ENCODE measurements at regions not wholly inside any gene's neighbourhood (a gene's known extent, or its start where the extent isn't known, plus 50 kb on each side); places are given as distances from the start of the nearest gene placed in this dataset.

DNA sequence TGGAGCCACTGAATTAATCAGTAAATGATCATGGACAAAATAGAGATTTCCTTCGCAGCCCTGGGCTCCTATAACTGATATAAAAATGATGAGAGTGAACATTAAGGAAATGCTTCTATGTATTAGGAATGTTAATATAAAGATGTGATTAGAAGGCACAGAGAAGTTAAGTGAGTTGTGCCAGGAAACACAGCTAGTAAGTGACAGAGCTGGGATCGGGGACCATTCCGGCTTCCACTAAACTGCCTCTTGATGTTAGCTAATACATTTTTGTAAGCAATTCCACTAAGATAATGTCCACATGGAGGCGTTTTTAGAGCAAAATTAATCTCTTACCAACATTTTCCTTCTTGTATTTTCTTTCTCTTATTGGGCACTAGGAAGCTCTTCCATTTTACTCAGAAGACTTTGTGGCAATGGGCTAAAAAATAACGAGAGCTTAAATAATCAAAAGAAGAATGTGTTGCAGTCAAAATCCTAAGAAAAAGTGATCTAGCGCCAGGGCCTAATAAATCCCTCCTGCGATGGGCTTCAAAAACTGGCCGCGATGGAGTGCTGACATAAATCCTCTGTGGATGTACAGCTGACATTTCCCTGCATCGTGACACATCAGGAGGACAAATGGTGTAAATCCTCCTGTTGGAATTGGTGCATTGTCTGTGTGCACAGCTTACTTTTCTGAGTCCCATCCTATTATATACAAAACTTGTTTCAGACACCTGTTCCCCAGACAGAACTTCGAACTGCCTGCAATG is 326.1 kb upstream of the MAF start:
- no peaks in the 10 kb centered on the region for H3K9me3 ChIP-seq (ENCODE audit: control insufficient read depth, low read length)
- DNase-seq, result no peak
- TF ChIP-seq, protein P1, sequence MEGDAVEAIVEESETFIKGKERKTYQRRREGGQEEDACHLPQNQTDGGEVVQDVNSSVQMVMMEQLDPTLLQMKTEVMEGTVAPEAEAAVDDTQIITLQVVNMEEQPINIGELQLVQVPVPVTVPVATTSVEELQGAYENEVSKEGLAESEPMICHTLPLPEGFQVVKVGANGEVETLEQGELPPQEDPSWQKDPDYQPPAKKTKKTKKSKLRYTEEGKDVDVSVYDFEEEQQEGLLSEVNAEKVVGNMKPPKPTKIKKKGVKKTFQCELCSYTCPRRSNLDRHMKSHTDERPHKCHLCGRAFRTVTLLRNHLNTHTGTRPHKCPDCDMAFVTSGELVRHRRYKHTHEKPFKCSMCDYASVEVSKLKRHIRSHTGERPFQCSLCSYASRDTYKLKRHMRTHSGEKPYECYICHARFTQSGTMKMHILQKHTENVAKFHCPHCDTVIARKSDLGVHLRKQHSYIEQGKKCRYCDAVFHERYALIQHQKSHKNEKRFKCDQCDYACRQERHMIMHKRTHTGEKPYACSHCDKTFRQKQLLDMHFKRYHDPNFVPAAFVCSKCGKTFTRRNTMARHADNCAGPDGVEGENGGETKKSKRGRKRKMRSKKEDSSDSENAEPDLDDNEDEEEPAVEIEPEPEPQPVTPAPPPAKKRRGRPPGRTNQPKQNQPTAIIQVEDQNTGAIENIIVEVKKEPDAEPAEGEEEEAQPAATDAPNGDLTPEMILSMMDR (conservative IDR thresholded peaks at IDR 0.05), result no peak
- no peak overlapping the region for H3K27ac ChIP-seq (ENCODE audit: low read depth, low read length)
- Mint-ChIP-seq H3K4me3 (no peak overlapping the region), H3K27ac (no peak overlapping the region), H3K36me3 (ENCODE audit: low read depth) (no peaks in the 10 kb centered on the region), H3K4me1 (no peaks in the 10 kb centered on the region), H3K27me3 (ENCODE audit: insufficient read depth) (no peaks in the 10 kb centered on the region), H3K9me3 (no peaks in the 10 kb centered on the region)
- peaks cover 15% of the 10 kb centered on the region for H3K27me3 ChIP-seq (ENCODE audit: control insufficient read depth, insufficient read depth, low read length, poor library complexity, severe bottlenecking)
- H3K9ac ChIP-seq (ENCODE audit: extremely low read depth, low read length, poor library complexity, severe bottlenecking), result no peak overlapping the region
- 90 to 98% methylated on average over 10 to 11 of the region's 11 CpGs for WGBS, 2 experiments (ENCODE audit: insufficient coverage in 1 of 2, insufficient read length in 1 of 2)
- no peaks in the 10 kb centered on the region for H3K36me3 ChIP-seq (ENCODE audit: control insufficient read depth, insufficient read depth, low read length)
- no peak overlapping the region for H3K4me3 ChIP-seq (ENCODE audit: low read length)
- H3K4me1 ChIP-seq (ENCODE audit: control insufficient read depth, insufficient read depth, low read length), result no peaks in the 10 kb centered on the region

DNA sequence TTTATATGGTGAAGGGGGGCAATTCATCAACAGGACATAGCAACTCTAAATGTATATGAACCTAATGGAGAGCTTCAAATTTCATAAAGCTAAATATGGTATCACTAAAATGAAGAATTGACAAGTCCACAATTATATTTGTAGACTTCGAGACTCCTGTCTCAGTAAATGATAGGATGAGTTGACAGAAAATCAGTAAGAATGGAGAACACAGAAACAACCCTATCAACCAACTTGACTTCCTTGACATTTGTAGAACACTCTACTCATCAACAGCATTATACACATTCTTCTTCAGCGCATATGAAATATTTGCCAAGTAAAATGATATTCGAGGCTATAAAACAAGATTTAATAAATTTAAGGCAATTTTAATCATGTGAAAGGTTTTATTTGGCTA is 322.9 kb upstream of the MAF start:
- Mint-ChIP-seq H3K4me1 (peaks cover 6% of the 10 kb centered on the region), H3K27me3 (ENCODE audit: insufficient read depth) (no peaks in the 10 kb centered on the region), H3K9me3 (no peaks in the 10 kb centered on the region), H3K36me3 (ENCODE audit: low read depth) (no peaks in the 10 kb centered on the region), H3K27ac (no peak overlapping the region), H3K4me3 (no peak overlapping the region)
- peaks cover 15% of the 10 kb centered on the region for H3K27me3 ChIP-seq (ENCODE audit: control insufficient read depth, insufficient read depth, low read length, poor library complexity, severe bottlenecking)
- no peak overlapping the region for H3K9ac ChIP-seq (ENCODE audit: extremely low read depth, low read length, poor library complexity, severe bottlenecking)
- H3K27ac ChIP-seq (ENCODE audit: low read depth, low read length), result no peak overlapping the region
- 80% methylated on average over 2 of the region's 3 CpGs; no CpG with 5 or more reads in 1 of the 2 experiments for WGBS, 2 experiments (ENCODE audit: insufficient coverage in 1 of 2, insufficient read length in 1 of 2)
- no peak for DNase-seq
- no peaks in the 10 kb centered on the region for H3K4me1 ChIP-seq (ENCODE audit: control insufficient read depth, insufficient read depth, low read length)
- no peaks in the 10 kb centered on the region for H3K36me3 ChIP-seq (ENCODE audit: control insufficient read depth, insufficient read depth, low read length)
- H3K9me3 ChIP-seq (ENCODE audit: control insufficient read depth, low read length), result no peaks in the 10 kb centered on the region
- TF ChIP-seq, protein P1 (conservative IDR thresholded peaks at IDR 0.05), result no peak
- H3K4me3 ChIP-seq (ENCODE audit: low read length), result no peak overlapping the region

DNA sequence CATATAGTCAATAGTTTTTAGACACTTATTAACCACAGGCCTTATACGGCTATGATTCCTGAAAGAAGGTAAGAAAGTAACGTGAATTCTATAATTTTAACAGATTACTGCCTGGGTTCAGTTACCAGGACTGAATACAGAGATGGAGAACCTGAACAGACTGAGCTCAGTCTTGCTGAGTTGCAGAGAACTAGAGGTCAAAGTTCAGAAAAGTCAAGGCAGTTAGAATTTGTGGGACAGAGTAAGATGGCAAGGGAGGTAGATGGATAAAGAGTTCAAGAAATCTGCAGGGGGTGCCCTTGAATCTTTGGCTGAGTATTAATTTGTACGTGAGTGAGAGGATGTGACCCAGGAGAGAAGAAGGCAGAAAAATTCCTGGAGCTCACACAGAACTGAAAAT is 320.1 kb upstream of the MAF start:
- Histone ChIP-seq H3K9ac (ENCODE audit: extremely low read depth, low read length, poor library complexity, severe bottlenecking) (no peak overlapping the region), H3K9me3 (ENCODE audit: control insufficient read depth, low read length) (no peaks in the 10 kb centered on the region), H3K4me3 (ENCODE audit: low read length) (no peak overlapping the region), H3K27ac (ENCODE audit: low read depth, low read length) (no peak overlapping the region), H3K36me3 (ENCODE audit: control insufficient read depth, insufficient read depth, low read length) (no peaks in the 10 kb centered on the region), H3K27me3 (ENCODE audit: control insufficient read depth, insufficient read depth, low read length, poor library complexity, severe bottlenecking) (no peaks in the 10 kb centered on the region), H3K4me1 (ENCODE audit: control insufficient read depth, insufficient read depth, low read length) (no peaks in the 10 kb centered on the region)
- TF ChIP-seq, protein P1 (conservative IDR thresholded peaks at IDR 0.05), result no peak
- DNase-seq, result no peak
- Mint-ChIP-seq H3K27me3 (ENCODE audit: insufficient read depth) (no peaks in the 10 kb centered on the region), H3K4me3 (no peak overlapping the region), H3K4me1 (peaks cover 6% of the 10 kb centered on the region), H3K36me3 (ENCODE audit: low read depth) (no peaks in the 10 kb centered on the region), H3K9me3 (no peaks in the 10 kb centered on the region), H3K27ac (no peak overlapping the region)
- 78 to 90% methylated on average over 3 of the region's 3 CpGs for WGBS, 2 experiments (ENCODE audit: insufficient coverage in 1 of 2, insufficient read length in 1 of 2)
